ENCODE measurements at regions not wholly inside any gene's neighbourhood (a gene's known extent, or its start where the extent isn't known, plus 50 kb on each side); places are given as distances from the start of the nearest gene placed in this dataset.

DNA sequence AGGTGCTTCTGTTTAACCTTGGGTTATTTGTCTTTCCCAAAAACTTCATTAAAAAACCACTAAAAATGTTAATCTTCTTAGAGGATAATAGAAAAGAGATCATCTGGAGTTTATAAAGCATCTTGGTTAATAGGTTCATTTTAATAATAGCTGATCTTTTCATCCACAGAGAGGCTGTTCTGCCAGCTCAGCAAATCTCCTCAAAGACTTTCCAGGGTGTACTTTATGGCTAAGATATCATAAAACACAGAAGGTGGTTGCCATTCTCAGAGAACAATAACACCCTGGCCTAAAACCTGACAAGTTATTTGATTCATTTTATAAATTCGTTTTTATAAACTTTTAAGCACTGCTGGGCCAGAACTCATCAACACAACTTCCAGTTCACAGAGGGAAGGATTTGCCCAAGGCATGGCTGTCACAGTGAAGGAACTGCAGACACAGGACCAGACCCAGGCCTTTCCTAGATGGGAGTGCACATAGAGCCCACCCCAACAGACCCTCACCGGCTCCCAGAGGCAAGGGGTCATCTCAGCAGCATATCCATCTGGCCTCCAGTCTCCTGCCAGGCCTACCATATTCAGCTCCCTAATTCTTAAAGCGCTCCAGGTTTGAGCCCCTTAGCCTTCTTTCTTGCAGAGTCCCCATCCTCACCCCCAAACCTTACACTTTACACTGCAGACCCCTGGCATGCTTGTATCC, 203.4 kb upstream of the RAB6C start:
- Histone ChIP-seq H3K4me1 (no peaks in the 10 kb centered on the region), H3K36me3 (no peaks in the 10 kb centered on the region), H3K27me3 (peaks cover 0 to 9% of the 10 kb centered on the region in 2 donors), H3K9me3 (peaks cover 0 to 1% of the 10 kb centered on the region in 2 donors), H3K27ac (no peak overlapping the region), H3K4me3 (no peak overlapping the region)
- DNase-seq: no peak
- TF ChIP-seq, protein P1, sequence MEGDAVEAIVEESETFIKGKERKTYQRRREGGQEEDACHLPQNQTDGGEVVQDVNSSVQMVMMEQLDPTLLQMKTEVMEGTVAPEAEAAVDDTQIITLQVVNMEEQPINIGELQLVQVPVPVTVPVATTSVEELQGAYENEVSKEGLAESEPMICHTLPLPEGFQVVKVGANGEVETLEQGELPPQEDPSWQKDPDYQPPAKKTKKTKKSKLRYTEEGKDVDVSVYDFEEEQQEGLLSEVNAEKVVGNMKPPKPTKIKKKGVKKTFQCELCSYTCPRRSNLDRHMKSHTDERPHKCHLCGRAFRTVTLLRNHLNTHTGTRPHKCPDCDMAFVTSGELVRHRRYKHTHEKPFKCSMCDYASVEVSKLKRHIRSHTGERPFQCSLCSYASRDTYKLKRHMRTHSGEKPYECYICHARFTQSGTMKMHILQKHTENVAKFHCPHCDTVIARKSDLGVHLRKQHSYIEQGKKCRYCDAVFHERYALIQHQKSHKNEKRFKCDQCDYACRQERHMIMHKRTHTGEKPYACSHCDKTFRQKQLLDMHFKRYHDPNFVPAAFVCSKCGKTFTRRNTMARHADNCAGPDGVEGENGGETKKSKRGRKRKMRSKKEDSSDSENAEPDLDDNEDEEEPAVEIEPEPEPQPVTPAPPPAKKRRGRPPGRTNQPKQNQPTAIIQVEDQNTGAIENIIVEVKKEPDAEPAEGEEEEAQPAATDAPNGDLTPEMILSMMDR (IDR thresholded peaks at IDR 0.05): no peak
- intact Hi-C loops (cut with DNase I): no loop called here
- ATAC-seq: no peak

DNA sequence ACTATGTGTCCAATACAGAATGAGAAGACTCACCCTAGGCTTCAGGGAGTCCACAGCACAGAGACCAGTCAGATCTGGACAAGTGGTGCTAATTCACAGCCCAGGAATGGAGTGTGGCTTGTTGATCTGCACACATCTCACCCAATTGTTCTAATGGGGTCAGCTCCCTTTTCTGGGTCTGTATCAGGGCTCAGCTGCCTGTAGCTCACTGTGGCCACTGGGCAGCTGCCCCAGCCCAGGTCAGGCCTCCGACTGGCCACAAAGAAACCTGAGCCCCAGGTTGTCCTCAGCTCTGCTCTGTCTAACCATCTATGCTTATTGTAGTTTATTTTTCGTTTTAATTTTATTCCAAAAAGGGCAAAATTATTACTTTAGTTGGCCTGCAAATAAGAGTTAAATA, 202.3 kb upstream of the RAB6C start:
- TF ChIP-seq, protein P1 (IDR thresholded peaks at IDR 0.05): no peak
- Histone ChIP-seq H3K9me3 (peaks cover 0 to 1% of the 10 kb centered on the region in 2 donors), H3K36me3 (no peaks in the 10 kb centered on the region), H3K4me3 (no peak overlapping the region), H3K27ac (no peak overlapping the region), H3K27me3 (peaks cover 0 to 19% of the 10 kb centered on the region in 2 donors), H3K4me1 (no peaks in the 10 kb centered on the region)
- DNase-seq (no peak), ATAC-seq (no peak)
- intact Hi-C loops (cut with DNase I): no loop called here

DNA sequence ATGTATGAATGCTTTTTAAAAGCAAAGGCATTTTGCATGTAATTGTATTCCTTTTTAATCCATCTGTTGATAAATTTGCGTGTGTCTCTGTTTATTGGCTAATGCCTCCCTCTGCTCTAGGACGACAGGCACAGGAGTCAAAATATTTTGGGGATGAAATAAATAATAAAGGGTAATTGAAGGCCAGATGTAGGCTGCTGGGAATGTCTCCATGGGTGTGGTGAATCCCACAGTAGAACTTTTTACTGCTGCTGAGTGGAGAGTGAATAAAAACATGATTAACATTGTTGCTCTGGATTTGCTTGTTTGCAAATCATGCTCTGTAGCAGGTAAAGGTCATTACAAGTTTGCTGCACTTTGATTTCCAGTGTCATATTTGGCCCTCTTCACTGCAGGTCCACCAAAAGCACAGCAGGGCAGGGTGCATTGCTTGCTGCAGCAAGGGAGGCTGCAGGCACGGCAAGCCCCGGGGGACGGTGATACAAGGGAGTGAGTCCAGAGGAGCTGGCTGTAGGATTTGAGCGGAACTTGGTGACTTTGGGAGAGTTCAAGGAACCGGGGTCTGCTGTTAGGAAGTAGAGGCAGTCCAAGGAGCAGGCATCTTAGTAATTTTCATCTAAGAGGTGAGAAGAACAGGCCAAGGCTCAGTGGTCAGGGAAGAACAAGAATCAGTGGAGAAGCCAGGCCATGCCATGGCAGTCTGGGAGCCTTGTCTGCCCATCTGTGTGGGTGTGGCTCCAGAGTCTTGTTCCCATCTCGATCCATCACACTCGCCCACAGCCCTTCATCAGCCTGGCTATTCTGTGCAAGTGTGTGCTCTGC, 201.5 kb upstream of the RAB6C start:
- intact Hi-C loops (cut with DNase I): no loop called here
- Histone ChIP-seq H3K27ac (no peak overlapping the region), H3K36me3 (no peaks in the 10 kb centered on the region), H3K9me3 (peaks cover 0 to 1% of the 10 kb centered on the region in 2 donors), H3K4me1 (no peaks in the 10 kb centered on the region), H3K4me3 (no peak overlapping the region), H3K27me3 (peaks cover 0 to 22% of the 10 kb centered on the region in 2 donors)
- DNase-seq (no peak), ATAC-seq (no peak)
- TF ChIP-seq, protein P1 (IDR thresholded peaks at IDR 0.05): no peak

DNA sequence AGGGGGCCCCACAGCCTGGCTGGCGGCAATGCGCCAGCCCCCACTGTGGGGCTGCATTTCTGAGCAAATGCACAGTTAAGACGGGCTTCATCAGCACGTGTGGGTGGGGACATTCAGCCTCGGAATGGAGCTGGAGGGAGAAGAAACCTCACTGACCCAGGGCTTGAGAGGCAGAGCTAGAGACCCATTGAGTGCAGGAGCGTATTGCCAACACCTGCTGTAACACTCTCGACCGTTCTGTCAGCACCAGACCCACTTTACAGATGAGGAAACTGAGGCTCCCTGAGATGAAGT, 200.9 kb upstream of the RAB6C start:
- H3K9me3 ChIP-seq: peaks cover 0 to 1% of the 10 kb centered on the region in 2 donors
- H3K27me3 ChIP-seq: peaks cover 0 to 22% of the 10 kb centered on the region in 2 donors
- intact Hi-C loops (cut with DNase I): no loop called here
- DNase-seq: no peak
- no peak overlapping the region for H3K27ac ChIP-seq
- TF ChIP-seq, protein P1 (IDR thresholded peaks at IDR 0.05): no peak
- no peak overlapping the region for H3K4me3 ChIP-seq
- no peak for ATAC-seq
- H3K4me1 ChIP-seq: no peaks in the 10 kb centered on the region
- H3K36me3 ChIP-seq: no peaks in the 10 kb centered on the region

DNA sequence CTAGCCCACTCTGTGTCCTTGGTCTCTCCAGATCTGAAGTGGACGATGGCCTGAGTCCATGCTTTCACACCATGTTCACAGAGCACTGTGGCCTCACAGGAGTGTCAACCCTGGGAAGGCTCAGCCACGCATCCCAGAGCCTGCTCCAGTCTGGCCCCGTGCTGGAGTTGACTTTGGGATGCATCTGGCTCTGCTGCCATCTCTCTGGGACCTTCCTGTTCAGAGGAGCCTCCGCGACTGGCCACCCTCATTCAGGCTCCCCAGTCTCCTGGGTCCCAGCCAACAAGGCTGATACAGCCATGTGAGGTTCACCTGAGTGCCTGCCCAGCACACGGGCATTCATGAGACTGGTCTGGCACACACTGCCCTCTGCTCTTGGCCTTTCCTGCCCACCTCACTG, 199.7 kb upstream of the RAB6C start:
- TF ChIP-seq, protein P1 (IDR thresholded peaks at IDR 0.05): no peak
- Histone ChIP-seq H3K27me3 (peaks cover 0 to 22% of the 10 kb centered on the region in 2 donors), H3K4me3 (no peak overlapping the region), H3K36me3 (no peaks in the 10 kb centered on the region), H3K9me3 (no peaks in the 10 kb centered on the region), H3K4me1 (no peaks in the 10 kb centered on the region), H3K27ac (no peak overlapping the region)
- DNase-seq (no peak), ATAC-seq (no peak)
- intact Hi-C loops (cut with DNase I): no loop called here
